Endothelial cell of umbilical vein (primary cell): ENCODE measurements at regions not wholly inside any gene's neighbourhood (a gene's known extent, or its start where the extent isn't known, plus 50 kb on each side); places are given as distances from the start of the nearest gene placed in this dataset.

Experiments
- EZH2 ChIP-seq: IDR thresholded peaks from 2 replicates; pipeline ENCODE4 v1.6.1; 2012; ENCODE audit warnings: borderline replicate concordance, low read depth, mild to moderate bottlenecking, moderate library complexity, low read length, inconsistent platforms; ENCODE audit not compliant: severe bottlenecking
- MAX ChIP-seq: IDR thresholded peaks from 2 replicates; pipeline ENCODE4 v1.6.1; 2011; ENCODE audit not compliant: insufficient read depth, insufficient read length
- POLR2A ChIP-seq: IDR thresholded peaks from 2 replicates; pipeline ENCODE4 v1.6.1; 2012; ENCODE audit warnings: low read depth, mild to moderate bottlenecking, control low read depth, low read length
- POLR2AphosphoS5 ChIP-seq: IDR thresholded peaks from 2 replicates; pipeline ENCODE4 v1.6.1; 2012; ENCODE audit warnings: low read depth, mild to moderate bottlenecking, control low read depth, low read length, moderate library complexity; ENCODE audit not compliant: insufficient read depth
- TF ChIP-seq, protein P1 (sequence below), 2 donors: IDR thresholded peaks; 1 replicate in 1 of 2; 2 replicates in 1 of 2; pipeline ENCODE4 v1.5.1; 2011; ENCODE audit warnings: low read length in 2 of 2, mild to moderate bottlenecking in 2 of 2, moderate library complexity in 2 of 2, control low read depth in 1 of 2, inconsistent platforms in 1 of 2, low read depth in 1 of 2; ENCODE audit not compliant: insufficient read depth in 1 of 2; ENCODE audit errors: extremely low read depth in 1 of 2

DNA sequence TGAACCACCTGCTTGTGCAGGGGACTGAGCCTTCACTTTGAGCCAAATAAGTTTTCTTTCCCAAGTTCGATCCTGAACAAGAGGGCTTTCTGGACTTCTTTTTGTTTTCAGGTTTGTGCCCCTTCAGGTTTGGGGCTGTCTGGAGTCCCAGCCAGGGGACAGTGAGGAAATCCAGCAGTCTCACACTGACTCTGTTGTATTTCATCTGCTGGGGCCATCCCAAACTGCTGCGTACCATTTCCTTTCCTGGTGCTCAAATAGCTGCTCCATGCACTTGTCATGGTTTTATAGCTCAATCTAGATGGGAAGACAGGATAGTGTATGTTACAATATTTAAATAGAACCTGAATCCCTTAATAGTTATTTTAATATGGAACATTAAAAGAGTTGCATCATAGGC is 66.3 kb upstream of the IGLL5 start:
- TF ChIP-seq, protein P1, sequence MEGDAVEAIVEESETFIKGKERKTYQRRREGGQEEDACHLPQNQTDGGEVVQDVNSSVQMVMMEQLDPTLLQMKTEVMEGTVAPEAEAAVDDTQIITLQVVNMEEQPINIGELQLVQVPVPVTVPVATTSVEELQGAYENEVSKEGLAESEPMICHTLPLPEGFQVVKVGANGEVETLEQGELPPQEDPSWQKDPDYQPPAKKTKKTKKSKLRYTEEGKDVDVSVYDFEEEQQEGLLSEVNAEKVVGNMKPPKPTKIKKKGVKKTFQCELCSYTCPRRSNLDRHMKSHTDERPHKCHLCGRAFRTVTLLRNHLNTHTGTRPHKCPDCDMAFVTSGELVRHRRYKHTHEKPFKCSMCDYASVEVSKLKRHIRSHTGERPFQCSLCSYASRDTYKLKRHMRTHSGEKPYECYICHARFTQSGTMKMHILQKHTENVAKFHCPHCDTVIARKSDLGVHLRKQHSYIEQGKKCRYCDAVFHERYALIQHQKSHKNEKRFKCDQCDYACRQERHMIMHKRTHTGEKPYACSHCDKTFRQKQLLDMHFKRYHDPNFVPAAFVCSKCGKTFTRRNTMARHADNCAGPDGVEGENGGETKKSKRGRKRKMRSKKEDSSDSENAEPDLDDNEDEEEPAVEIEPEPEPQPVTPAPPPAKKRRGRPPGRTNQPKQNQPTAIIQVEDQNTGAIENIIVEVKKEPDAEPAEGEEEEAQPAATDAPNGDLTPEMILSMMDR (IDR thresholded peaks at IDR 0.05; ENCODE audit: extremely low read depth in 1 of 2, insufficient read depth in 1 of 2, low read depth in 1 of 2, low read length in 2 of 2) = no peak
- TF ChIP-seq POLR2A (no peak), EZH2 (no peak), POLR2AphosphoS5 (no peak), MAX (no peak)
